Tibial nerve (tissue), 4 donors: ENCODE measurements at regions not wholly inside any gene's neighbourhood (a gene's known extent, or its start where the extent isn't known, plus 50 kb on each side); places are given as distances from the start of the nearest gene placed in this dataset.

Source experiments
- DNase-seq, 2 donors: peaks; one replicate each; pipeline ENCODE4 v3.0.0-alpha.2; 2019; ENCODE audit warnings: low spot score in 2 of 2
- H3K27ac ChIP-seq, 4 donors: fragments of 200-600 bp; sonication (generic) in 3 of 4; one replicate each; pipeline ENCODE4 v1.5.1; 2017 to 2019; ENCODE audit warnings: mild to moderate bottlenecking in 1 of 4
- H3K27me3 ChIP-seq, 2 donors: fragments of 200-600 bp; sonication (generic) in 1 of 2; one replicate each; pipeline versions ENCODE4 v1.5.1 to v1.6.0; 2017 to 2019
- H3K36me3 ChIP-seq, 3 donors: fragments of 200-600 bp; sonication (generic); one replicate each; pipeline ENCODE4 v1.5.1; 2018 to 2019
- H3K4me1 ChIP-seq, 4 donors: fragments of 200-600 bp; sonication (generic) in 3 of 4; one replicate each; pipeline ENCODE4 v1.5.1; 2017 to 2019
- H3K4me3 ChIP-seq, 4 donors: fragments of 200-600 bp; sonication (generic) in 3 of 4; one replicate each; pipeline ENCODE4 v1.5.1; 2017 to 2019; ENCODE audit warnings: mild to moderate bottlenecking in 1 of 4, moderate library complexity in 1 of 4
- H3K9me3 ChIP-seq, 4 donors: fragments of 200-600 bp; sonication (generic) in 3 of 4; one replicate each; pipeline ENCODE4 v1.5.1; 2017 to 2019
- EP300 ChIP-seq, 2 donors: sonication (generic); formaldehyde crosslinking; IDR thresholded peaks; one replicate each; pipeline ENCODE4 v1.6.1; 2017; ENCODE audit warnings: antibody characterized with exemption in 2 of 2, mild to moderate bottlenecking in 1 of 2
- POLR2A ChIP-seq, 2 donors: fragments of 450-650 bp; IDR thresholded peaks; one replicate each; pipeline ENCODE4 v1.6.1; 2017; ENCODE audit warnings: antibody characterized with exemption in 2 of 2, mild to moderate bottlenecking in 2 of 2, moderate library complexity in 2 of 2
- WGBS, 2 donors: methylation state at CpG; one replicate each; pipeline ENCODE4 v1.1.5; 2018; 5-methylcytosine and 5-hydroxymethylcytosine counted together
- TF ChIP-seq, protein P1 (sequence below), 5 experiments: fragments of 200-600 bp in 3 of 5; fragments of 450-650 bp in 2 of 5; sonication (generic) in 3 of 5; IDR thresholded peaks; one replicate each; pipeline ENCODE4 v1.5.1; 2016 to 2019; ENCODE audit warnings: antibody characterized with exemption in 5 of 5, mild to moderate bottlenecking in 3 of 5, moderate library complexity in 2 of 5

GRCh38 chrX:80266287-80266686 is 154.0 kb upstream of the TENT5D start:
- no peaks in the 10 kb centered on the region for H3K4me1 ChIP-seq
- H3K4me3 ChIP-seq = no peak overlapping the region
- WGBS, 2 donors = 60 to 72% methylated on average over 4 of the region's 4 CpGs
- H3K9me3 ChIP-seq = no peaks in the 10 kb centered on the region
- peaks cover 0 to 10% of the 10 kb centered on the region in 2 donors for H3K27me3 ChIP-seq
- TF ChIP-seq POLR2A (IDR thresholded peaks at IDR 0.05) = no peak
- TF ChIP-seq, protein P1, sequence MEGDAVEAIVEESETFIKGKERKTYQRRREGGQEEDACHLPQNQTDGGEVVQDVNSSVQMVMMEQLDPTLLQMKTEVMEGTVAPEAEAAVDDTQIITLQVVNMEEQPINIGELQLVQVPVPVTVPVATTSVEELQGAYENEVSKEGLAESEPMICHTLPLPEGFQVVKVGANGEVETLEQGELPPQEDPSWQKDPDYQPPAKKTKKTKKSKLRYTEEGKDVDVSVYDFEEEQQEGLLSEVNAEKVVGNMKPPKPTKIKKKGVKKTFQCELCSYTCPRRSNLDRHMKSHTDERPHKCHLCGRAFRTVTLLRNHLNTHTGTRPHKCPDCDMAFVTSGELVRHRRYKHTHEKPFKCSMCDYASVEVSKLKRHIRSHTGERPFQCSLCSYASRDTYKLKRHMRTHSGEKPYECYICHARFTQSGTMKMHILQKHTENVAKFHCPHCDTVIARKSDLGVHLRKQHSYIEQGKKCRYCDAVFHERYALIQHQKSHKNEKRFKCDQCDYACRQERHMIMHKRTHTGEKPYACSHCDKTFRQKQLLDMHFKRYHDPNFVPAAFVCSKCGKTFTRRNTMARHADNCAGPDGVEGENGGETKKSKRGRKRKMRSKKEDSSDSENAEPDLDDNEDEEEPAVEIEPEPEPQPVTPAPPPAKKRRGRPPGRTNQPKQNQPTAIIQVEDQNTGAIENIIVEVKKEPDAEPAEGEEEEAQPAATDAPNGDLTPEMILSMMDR (IDR thresholded peaks at IDR 0.05) = no peak
- no peak for TF ChIP-seq EP300 (IDR thresholded peaks at IDR 0.05)
- no peak for DNase-seq
- no peak overlapping the region for H3K27ac ChIP-seq
- H3K36me3 ChIP-seq = no peaks in the 10 kb centered on the region

DNA sequence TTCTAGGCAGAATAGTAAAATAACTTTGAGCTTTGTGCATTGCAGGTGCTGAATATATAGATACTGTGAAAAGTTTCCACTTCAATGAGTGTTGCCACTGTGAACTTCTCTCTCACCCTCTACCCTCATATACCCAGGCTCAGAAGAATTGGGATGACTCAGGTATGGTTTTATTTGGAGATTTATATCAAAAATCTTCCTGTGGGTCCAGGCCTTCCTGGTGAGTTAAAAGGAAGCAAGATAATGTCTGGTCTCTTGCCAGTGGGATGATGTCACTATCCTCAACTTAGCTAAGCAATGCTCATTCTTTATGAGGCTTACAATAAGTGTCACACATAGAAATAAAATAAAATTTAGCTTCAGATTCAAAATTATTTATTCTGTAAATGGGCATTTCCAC is 153.3 kb upstream of the TENT5D start:
- no peak for DNase-seq
- Histone ChIP-seq H3K36me3 (no peaks in the 10 kb centered on the region), H3K27ac (no peak overlapping the region), H3K4me1 (no peaks in the 10 kb centered on the region), H3K4me3 (no peak overlapping the region), H3K27me3 (peaks cover 0 to 5% of the 10 kb centered on the region in 2 donors), H3K9me3 (no peaks in the 10 kb centered on the region)
- TF ChIP-seq POLR2A (IDR thresholded peaks at IDR 0.05) (no peak), EP300 (IDR thresholded peaks at IDR 0.05) (no peak)
- TF ChIP-seq, protein P1 (IDR thresholded peaks at IDR 0.05) = no peak

DNA sequence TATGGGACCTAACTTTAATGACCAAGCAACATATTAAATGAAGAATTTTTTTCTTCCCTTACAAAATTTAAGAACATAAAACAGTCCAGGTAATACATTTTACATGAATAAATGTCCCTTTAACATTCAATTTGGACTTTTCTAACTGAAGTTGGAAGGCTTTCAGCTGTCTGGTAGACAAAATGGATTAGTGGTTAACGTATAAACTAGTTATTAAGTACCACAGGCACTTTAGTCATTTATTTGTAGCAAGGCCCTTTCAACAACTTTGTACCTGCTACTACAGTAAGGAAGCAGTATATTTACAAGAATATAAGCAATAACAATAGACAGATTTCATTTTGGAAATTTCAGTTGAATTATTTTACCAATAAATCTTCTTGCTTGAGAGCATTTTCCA is 152.5 kb upstream of the TENT5D start:
- Histone ChIP-seq H3K27me3 (peaks cover 0 to 5% of the 10 kb centered on the region in 2 donors), H3K4me1 (no peaks in the 10 kb centered on the region), H3K36me3 (no peaks in the 10 kb centered on the region), H3K9me3 (no peaks in the 10 kb centered on the region), H3K27ac (no peak overlapping the region), H3K4me3 (no peak overlapping the region)
- TF ChIP-seq, protein P1 (IDR thresholded peaks at IDR 0.05) = no peak
- no peak for TF ChIP-seq POLR2A (IDR thresholded peaks at IDR 0.05)
- no peak for TF ChIP-seq EP300 (IDR thresholded peaks at IDR 0.05)
- WGBS, 2 donors = 58 to 81% methylated on average over 1 of the region's 1 CpG
- DNase-seq = no peak

DNA sequence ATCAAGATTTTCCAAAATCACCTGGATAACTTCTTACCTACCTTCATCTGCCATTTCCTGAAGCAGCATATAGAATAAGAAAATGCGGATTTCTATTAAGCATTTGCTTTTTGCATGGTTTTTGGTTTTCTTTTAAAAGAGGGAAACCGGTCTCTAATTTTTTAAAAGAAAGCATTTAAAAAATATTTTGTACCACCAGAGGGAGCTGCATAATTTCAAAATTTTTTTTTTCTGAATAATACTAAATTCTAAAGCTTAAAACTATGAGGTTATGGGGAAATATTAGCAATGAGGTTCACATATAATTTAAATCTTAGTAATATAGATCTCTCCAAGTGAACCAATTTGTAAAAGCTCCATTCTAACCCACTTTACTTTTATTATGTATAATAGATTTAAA is 137.7 kb upstream of the TENT5D start:
- Histone ChIP-seq H3K4me3 (no peak overlapping the region), H3K4me1 (no peaks in the 10 kb centered on the region), H3K36me3 (no peaks in the 10 kb centered on the region), H3K27me3 (no peaks in the 10 kb centered on the region), H3K27ac (no peak overlapping the region), H3K9me3 (no peaks in the 10 kb centered on the region)
- TF ChIP-seq, protein P1 (IDR thresholded peaks at IDR 0.05) = peak in 3 of 5 experiments; percentile 11 to 47 (median 23)
- TF ChIP-seq EP300 (IDR thresholded peaks at IDR 0.05) = no peak
- WGBS, 2 donors = 46 to 56% methylated on average over 2 of the region's 2 CpGs
- no peak for DNase-seq

GRCh38 chrX:80285131-80285773 is 135.0 kb upstream of the TENT5D start:
- TF ChIP-seq EP300 (IDR thresholded peaks at IDR 0.05) (no peak), POLR2A (IDR thresholded peaks at IDR 0.05) (no peak)
- TF ChIP-seq, protein P1 (IDR thresholded peaks at IDR 0.05) = peak in 1 of 5 experiments; percentile 5
- Histone ChIP-seq H3K27ac (no peak overlapping the region), H3K9me3 (no peaks in the 10 kb centered on the region), H3K27me3 (no peaks in the 10 kb centered on the region), H3K36me3 (no peaks in the 10 kb centered on the region), H3K4me3 (no peak overlapping the region), H3K4me1 (no peaks in the 10 kb centered on the region)
- 62 to 68% methylated on average over 3 of the region's 3 CpGs for WGBS, 2 donors
- DNase-seq = no peak
